Neural progenitor cell (in vitro differentiated cells): ENCODE measurements at regions not wholly inside any gene's neighbourhood (a gene's known extent, or its start where the extent isn't known, plus 50 kb on each side); places are given as distances from the start of the nearest gene placed in this dataset.

Source experiments
- CTCF ChIP-seq: fragments of 200-600 bp; sonication (generic); IDR thresholded peaks from 2 replicates; pipeline ENCODE4 v1.5.1; 2017; ENCODE audit warnings: antibody characterized with exemption, mild to moderate bottlenecking
- EZH2 ChIP-seq: fragments of 200-600 bp; sonication (generic); IDR thresholded peaks from 2 replicates; pipeline ENCODE4 v1.6.1; 2017; ENCODE audit warnings: antibody characterized with exemption, mild to moderate bottlenecking, moderate library complexity
- EZH2phosphoT487 ChIP-seq: fragments of 200-600 bp; sonication (generic); IDR thresholded peaks from 2 replicates; pipeline ENCODE4 v1.6.1; 2017; ENCODE audit warnings: antibody characterized with exemption

GRCh38 chr5:116347657-116348056, 227.0 kb downstream of the SEMA6A start:
- no peak for TF ChIP-seq CTCF
- TF ChIP-seq EZH2phosphoT487: no peak
- no peak for TF ChIP-seq EZH2
